Upper lobe of left lung (tissue), 4 donors: ENCODE measurements at regions not wholly inside any gene's neighbourhood (a gene's known extent, or its start where the extent isn't known, plus 50 kb on each side); places are given as distances from the start of the nearest gene placed in this dataset.

Experiments
- POLR2AphosphoS5 ChIP-seq, 2 donors: sonication (generic); formaldehyde crosslinking; IDR thresholded peaks; one replicate each; pipeline ENCODE4 v1.5.1; 2017; ENCODE audit warnings: antibody characterized with exemption in 2 of 2
- TF ChIP-seq, protein P1 (sequence below), 6 experiments: fragments of 450-650 bp in 4 of 6; fragments of 200-600 bp in 2 of 6; sonication (generic) in 2 of 6; IDR thresholded peaks; one replicate each; pipeline ENCODE4 v1.5.1; 2016 to 2019; ENCODE audit warnings: antibody characterized with exemption in 6 of 6

DNA sequence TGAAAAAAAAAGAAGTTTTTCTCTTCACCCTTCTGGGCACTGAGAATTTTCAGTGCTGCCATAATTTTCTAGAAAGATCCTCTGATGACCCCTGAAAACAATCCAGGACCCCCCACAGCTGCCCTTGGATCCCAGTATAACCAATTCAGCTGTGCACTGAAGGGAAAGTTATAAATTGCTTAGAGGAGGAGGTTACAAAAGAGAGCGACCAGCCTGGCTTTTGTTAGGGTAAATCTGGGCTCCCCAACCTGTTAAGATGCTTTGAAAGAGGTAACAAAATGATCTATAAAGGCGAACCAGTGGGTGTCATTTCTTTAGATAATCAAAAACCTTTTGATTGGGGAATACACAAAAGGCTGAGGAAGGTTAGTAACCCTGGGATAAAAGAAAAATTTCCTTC is 407.9 kb upstream of the ATP11B start:
- no peak for TF ChIP-seq POLR2AphosphoS5 (IDR thresholded peaks at IDR 0.05)
- TF ChIP-seq, protein P1, sequence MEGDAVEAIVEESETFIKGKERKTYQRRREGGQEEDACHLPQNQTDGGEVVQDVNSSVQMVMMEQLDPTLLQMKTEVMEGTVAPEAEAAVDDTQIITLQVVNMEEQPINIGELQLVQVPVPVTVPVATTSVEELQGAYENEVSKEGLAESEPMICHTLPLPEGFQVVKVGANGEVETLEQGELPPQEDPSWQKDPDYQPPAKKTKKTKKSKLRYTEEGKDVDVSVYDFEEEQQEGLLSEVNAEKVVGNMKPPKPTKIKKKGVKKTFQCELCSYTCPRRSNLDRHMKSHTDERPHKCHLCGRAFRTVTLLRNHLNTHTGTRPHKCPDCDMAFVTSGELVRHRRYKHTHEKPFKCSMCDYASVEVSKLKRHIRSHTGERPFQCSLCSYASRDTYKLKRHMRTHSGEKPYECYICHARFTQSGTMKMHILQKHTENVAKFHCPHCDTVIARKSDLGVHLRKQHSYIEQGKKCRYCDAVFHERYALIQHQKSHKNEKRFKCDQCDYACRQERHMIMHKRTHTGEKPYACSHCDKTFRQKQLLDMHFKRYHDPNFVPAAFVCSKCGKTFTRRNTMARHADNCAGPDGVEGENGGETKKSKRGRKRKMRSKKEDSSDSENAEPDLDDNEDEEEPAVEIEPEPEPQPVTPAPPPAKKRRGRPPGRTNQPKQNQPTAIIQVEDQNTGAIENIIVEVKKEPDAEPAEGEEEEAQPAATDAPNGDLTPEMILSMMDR (IDR thresholded peaks at IDR 0.05) = no peak
